ENCODE measurements at regions not wholly inside any gene's neighbourhood (a gene's known extent, or its start where the extent isn't known, plus 50 kb on each side); places are given as distances from the start of the nearest gene placed in this dataset.
"Not testable (repeated sequence)": the region's sequence is repeated elsewhere in the genome, so short reads cannot be mapped to it uniquely, and the experiment has no call there.

DNA sequence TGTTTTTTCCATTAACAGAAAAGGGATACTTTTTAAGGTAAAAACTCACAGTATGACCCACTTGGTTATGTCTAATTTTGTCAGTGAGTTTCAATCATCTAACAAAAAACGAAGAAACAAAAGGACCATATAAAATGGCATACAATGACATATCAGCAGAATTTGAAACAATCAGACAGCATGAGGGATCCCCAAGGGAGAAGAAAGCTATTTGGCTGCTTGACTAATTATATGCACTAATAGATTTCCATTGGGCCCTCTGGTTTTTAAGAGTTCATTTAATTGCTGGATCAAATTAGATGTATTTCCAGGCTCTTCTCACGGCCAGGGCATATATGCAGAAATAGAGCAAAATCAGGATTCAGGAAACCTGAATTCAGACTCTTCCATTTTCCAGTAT lies 376.4 kb upstream of the GBE1 start:
- DNase-seq: no peak

DNA sequence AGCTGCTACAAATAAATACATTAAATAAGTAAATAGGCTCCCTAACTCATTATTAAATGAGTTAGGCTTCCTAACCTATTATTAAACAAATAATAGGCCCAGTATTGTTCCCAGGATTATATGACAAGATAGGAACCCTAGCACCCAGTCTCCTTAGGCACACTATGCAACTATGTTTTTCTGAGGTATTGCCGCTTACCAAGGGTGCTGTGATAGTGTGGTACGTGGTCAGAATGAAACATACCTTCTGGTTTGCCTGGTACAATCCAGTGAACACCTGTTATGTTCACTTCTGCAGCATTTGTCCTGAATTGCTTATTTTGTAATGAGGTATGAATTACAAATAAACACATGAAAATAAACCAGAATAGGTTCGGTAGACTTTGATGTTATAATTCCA lies 375.6 kb upstream of the GBE1 start:
- DNase-seq: no peak

DNA sequence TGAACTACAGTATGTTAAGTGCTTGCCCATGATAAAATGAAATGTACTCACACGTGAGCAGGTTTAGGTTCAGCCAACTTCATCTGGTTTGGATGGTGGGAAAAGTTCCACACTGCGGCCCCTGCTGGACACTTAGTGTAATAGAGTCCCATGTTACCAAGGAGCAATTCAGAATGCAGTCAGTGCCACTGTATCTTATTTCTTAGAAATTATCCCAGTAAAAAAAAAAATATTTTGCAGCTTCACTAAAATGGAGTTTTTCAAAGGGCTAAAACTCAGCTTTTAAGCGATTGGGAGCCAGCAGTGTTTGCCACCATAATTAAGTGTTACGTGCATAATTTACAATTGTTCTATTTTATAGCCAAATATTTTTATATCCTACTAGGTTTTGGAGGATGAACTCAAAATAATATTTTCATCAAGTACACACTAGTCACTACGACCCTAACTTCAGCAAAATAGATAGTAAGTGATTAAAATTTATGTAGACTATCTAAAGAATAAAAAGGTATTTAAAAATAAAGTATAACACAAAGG lies 371.7 kb upstream of the GBE1 start:
- DNase-seq: peak; percentile 55

DNA sequence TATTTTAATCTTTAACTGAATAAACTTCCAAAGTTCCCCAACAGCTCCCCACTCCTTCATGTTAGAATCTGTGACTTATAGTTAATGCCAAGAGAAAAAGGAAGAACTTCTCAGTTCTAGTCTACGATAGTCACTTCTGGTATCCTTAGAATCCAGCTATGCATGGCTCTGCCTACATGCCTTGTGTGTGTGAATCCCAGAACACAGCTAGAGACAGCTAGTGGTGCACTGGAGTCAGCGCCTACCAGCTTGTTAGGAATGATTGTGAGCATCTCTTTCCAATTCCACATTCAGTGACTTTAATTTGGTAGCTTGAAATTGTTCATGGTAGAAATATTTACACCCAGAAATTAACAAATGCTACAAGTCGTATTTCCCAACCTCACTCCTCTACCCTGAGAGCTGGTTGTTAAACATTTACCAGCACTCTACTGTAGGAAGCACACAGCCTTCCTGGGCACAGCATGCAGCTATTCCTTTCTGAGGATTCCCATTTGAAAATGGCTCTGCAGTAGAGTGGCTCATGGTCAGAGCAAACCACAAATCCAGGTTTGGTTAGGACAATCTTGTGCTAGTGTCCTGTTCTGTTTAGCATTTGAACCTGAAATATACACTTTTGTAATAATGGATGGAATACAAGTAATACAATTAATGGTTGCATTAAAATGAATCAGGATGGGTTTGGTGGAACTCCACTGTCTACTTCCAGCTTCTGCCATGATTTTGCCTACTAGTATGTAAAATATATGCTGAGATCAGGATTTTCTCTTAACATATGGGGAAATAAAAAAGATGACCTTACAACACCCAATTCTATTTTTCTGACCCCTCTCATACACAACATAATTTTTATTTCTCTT lies 371.0 kb upstream of the GBE1 start:
- DNase-seq: no peak

DNA sequence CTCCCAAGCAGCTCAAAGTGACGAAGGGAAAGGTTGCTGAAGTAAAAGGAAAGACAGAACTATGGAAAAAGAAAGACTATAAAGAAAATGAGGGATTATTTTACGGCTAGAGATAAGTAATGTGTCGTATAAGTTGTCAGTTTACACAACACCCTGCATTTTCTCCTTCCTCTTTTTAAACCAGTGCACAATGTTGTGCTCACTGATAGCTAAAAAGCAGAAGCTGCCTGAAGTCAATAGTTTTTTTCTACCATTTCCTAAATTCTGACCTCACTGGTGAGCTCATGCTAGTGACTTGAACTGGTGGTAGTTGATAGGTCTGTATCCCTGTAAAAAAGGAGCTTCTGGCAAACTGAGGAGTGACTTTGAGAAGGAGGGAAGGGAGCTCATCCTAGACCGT lies 368.6 kb upstream of the GBE1 start:
- no peak for DNase-seq

DNA sequence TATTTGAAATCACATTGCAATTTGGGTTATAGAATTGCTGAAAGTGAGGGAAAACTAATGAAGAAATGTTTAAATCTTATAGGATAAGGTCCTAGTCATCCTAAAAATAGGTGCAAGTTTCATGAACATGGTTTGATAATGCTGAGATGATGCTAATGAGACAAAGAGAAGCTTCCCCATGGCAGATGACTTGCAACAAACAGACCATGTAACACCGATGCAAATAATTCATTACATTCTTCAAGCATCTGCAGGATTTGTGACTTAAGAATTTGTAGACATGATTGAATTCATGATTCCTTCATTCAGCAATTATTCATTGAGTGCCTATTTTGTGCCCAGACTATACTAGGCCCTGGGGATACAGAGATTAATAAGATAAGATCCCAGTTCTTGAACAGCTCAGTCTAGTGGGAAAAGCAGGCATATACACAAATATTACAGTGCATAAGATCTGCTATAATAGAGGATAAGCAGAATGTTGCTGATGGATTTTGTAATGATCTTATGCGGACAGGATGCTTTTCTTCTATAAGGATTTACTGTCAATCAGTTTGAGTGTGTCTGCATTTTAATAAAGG lies 367.9 kb upstream of the GBE1 start:
- no peak for DNase-seq

DNA sequence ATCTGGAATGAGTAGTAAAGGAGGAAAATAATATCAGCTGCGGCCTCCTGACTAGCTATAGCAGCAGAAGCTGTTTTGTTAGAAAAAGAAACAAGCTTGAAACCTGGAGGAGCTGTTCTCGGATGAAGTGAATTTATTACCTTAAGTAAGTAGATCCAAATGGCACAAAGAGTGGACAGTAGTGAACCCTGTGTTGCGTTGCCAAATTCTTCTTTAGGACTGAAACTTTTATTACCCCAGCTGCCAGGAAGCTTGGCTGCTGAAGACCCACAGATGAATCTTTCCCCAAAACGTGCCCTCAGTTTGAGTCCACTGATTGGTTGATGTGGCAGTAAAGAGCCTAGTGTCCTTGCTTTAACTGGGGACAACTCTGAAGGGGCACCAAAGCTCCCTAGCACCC lies 366.8 kb upstream of the GBE1 start:
- DNase-seq: no peak

DNA sequence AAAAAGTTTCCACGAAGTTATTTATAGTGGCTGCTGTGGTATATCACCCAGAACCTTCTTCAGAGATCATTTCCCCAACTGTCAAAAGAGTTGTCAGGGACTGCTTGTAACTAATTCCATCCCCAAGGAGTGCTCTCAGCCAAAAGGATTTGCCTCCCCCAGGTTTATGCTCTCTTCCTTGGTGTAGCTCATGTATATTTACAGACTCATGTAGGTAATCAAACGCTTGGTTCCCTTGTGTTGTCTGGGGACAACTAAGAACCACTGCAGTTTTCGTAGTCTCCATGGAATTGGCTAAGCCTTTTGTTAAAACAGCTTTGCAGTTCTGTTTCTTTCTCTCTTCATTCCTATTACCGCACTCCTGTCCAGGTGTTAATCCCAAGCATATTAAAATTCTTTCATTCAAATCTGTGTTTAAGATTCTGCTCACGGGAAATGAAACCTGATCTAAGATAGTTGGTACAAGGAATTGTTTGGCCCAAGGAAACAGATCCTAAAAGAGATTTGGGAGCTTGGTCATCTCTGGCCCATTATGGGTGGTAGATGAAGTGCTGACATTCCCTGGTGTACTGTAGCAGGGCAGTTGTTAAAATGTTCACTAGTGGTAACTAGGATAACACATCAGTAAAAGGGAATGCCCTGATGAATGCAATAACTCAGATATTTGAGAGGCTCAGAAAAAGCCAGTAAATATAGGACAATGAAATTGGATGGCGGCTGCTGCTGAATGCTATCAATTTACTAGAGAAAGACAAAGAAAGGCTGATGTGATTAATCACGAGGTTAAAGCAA lies 361.3 kb upstream of the GBE1 start:
- DNase-seq: no peak

DNA sequence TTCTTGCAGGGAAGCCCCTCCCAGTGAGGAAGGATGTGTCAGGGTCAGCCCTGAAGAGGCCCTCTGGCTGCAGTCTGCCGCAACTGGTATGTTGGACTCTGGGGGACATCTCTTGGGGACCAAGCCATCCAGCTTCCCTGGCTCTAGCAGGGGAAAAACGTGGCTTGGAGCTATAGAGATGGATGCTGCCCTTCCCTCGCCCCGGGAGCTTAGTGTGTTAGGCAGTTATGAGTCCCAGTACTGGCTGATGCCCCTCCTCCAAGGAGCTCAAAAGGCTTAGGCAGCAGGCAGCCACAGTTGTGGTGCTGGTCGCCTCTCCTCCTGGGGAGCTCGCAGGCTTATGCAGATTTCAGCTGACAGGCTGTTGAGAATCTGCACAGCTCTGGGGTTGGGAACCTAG lies 353.1 kb upstream of the GBE1 start:
- DNase-seq: no peak

DNA sequence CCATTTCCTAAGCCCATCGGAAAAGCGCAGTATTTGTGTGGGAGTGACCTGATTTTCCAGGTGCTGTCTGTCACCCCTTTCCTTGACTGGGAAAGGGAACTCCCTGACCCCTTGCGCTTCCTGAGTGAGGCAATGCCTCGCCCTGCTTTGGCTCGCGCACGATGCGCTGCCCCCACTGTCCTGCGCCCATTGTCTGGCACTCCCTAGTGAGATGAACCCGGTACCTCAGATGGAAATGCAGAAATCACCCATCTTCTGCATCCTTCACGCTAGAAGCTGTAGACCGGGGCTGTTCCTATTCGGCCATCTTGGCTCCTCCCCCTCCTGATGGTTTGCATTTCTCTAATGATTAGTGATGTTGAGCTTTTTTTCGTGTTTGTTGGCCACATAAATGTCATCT lies 349.3 kb upstream of the GBE1 start:
- not testable (repeated sequence) for DNase-seq

DNA sequence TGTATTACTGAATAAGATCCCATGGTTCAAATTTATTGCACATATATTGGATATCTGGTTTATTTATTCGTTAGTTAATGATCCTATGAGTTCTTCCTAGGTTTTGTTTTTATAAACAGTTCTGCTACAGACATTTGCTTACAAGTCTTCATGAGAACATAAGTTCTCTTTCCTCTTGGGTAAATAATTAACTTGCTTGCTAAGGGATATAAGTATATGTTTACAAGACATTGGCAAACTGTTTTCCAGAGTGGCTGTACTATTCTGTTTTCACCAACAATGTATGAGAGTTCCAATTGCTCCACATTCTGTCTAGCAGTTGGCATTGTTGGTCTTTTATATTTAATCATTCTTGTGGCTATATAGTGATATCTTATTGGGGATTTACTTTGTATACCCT lies 341.8 kb upstream of the GBE1 start:
- DNase-seq: no peak

DNA sequence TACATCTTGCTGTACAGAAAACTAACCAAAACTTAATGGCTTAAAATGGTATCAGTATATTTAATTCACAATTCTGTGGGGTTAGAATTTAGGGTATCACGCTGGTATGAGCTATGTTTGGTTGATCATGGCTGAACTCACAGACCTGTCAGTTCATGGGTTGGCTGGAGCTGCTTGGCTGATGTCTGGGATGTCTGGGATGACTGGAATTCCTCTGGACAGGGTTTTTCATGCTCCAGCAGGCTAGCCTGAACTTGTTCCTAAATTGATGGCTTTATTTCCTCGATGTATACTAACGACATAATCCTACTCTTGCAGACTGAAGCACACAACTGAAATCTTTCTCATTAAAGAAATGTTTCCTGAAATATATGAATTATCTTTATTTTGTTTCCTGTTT lies 338.9 kb upstream of the GBE1 start:
- DNase-seq: peak; percentile 34

DNA sequence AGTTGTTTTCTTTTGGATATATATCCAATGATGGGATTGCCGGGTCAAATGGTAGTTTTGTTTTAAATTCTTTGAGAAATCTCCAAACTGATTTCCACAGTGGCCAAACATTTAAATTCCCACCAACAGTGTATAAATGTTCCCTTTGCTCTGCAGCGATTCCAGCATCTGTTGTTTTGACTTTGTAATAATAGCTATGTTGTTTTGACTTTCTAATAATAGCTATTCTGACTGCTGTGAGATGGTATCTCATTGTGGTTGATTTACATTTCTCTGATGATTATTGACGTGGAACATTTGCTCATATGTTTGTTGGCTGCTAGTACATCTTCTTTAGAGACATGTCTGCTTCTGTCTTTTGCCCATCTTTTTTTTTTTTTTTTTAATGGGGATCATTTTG lies 332.2 kb upstream of the GBE1 start:
- no peak for DNase-seq

DNA sequence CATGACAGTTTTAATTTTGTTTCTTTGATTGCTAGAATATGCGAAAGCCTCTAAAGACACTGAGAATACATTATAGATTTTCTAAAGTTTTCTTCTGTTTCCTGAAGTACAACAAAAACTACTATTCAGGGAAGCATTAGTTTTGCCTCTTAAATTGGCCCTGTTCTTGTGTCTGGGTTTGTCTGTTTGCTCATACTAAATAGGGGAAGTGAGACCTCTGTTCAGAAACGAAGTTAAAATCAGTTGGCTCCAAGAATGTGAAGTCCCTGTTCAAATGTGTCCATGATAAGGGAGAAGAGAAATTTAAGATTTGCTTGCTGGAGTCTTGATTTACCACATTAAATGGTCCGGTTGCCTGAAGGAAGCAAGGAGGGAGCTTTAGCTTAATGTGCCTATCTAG lies 327.3 kb upstream of the GBE1 start:
- no peak for DNase-seq

DNA sequence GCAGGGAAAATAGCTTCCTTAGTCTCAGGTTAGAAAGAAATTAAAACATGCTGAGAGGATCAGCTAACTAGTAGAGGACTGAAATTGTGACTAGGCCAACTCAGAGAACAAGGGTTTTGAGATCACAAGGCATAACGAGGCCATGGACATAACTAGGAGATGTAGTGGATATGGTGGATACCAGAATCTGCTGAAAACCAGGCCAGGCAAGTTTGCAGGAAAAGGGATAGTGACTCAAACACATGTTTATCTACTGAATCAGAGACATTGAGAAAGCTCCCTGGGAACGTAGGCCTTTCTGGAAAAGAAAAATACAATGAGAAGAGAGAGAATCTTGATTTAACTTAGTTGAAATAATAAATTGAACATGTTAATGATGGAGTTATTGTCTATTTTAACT lies 326.5 kb upstream of the GBE1 start:
- DNase-seq: peak; percentile 88

DNA sequence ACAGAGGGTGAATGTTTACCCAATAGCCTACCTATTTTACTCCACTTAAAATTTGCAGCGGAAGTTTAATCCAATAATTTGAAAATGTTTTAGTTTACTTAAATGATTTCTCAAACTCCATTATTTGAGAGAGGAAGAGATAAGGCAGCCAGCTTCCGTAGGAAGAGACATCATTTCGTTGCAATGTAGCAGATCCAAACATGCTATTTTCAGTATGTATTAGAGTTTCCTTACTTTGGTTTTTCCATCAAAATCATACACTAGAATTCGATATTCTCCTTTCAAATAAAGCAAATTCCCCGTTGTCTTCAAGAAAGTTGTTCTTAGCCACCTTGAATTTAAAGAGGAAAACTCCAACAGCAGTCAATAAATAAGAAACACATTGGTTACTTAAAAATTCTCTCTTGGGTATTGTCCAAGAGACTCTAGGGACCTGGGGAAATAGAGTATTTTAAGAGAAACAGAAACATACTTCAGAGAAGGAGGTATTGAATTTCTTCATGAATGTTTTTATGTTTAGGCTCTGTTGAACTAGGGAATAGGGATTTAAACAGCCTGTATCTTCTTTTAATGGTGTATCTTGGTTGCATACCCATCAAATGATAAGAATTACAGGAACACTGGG lies 324.5 kb upstream of the GBE1 start:
- peak; percentile 13 for DNase-seq

DNA sequence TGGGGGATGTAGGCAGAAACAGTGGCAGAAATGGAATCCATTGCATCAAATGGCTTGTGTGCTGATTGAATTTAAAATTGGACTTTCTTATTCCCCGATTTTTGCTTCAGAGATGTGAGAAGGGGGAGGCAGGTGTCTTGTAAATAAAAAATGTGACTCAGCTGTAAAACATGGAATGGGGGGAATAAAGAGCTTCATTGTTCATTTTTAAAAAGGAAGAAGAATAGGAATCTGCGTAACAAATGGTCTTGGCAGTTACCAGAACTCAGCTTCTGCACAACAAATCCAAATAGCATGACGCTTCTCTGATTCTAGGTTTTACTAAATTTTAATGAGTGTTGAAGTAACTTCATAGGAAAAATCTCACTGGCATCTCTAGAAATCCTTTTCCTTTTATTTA lies 323.9 kb upstream of the GBE1 start:
- DNase-seq: no peak

DNA sequence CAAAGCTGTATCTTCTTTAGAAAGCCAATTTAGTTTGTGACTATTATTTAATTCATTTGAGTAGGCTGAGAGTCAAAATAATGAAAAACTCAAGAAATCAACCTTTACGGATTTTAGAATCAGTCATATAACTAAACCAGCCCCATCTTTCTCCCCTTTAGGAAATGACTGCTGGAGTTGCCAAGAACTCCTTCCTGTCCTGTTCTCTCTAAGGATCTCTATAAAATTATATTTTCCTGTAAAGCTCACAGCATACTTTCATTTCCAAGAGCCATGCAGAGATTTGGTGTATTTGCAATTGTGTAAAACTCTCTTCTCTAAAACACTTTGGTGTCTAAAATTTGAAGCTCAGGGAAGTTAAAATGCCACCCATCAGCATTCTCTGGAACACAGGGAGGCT lies 323.4 kb upstream of the GBE1 start:
- DNase-seq: no peak

DNA sequence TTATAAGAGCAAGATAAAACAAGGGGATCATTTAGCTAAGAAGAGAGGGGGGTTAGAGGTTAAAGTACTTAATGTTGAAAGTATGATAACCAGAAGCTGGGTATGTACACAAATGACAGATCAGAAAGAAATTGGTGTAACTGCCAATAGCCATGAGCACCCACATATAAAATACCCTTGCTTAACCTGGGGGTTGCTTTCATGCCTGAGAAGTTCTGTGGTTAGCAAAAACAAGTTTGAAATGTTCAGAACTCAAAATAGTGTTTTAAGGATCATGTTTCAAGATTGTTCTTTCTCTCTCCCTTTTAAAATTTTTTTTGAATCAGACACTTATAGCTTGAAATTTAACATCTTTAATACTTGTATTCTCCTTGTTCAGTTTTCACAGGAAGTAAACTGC lies 321.4 kb upstream of the GBE1 start:
- peak; percentile 35 for DNase-seq

DNA sequence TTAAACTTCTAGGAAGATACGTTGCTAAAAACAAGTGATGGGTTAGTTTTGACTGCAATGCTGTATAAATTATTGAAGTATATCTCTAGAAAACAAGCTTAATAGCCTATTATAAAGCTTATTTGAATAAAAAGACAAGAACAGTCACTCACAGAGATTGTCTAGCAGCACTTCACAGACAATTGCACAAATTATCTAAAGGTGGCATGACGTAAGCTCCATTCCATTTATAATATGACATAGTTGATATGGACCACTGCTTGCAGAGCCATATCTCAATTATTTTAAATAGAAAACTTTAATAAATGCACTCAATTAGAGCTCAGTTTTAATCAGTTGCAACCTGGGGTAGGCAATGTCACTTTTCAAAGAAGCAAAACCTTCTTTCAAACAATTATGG lies 319.9 kb upstream of the GBE1 start:
- DNase-seq: no peak

DNA sequence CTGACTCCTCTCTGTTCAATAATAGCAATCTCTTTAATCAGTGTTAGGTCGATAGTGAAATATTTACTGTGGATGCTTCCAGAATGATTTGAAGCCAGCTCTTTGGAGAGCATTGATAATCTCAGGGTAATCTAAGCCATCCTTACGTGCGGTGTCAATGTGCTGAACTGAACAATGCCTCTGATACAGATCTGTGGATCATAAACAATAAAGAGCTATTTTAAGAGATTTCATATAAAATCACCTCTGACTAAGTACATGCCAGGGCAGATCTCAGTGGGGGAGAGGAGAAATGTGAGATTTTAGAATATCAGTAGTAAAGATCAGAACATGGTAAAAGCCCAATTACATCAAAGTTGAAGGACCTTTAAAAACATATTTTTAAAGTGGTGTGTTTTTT lies 319.3 kb upstream of the GBE1 start:
- peak; percentile 31 for DNase-seq

DNA sequence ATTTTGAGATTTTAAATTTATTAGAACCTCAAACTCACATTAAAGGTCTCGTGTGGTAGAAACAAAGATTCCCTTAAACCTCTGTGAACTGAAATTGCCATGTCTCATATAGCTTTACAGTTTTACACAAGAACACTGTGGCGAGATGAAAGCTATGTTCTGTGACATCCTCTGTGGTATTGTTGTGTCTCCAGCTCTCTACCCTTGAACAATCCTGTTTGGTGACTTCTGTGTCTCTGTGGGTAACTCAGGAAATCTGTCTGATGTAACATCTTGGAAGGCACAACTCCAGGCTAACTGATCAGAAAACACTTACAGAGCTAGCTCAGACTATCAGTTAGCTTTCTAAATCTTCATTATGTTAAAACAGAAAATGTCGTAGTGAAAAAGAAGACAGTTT lies 318.8 kb upstream of the GBE1 start:
- DNase-seq: peak; percentile 61

DNA sequence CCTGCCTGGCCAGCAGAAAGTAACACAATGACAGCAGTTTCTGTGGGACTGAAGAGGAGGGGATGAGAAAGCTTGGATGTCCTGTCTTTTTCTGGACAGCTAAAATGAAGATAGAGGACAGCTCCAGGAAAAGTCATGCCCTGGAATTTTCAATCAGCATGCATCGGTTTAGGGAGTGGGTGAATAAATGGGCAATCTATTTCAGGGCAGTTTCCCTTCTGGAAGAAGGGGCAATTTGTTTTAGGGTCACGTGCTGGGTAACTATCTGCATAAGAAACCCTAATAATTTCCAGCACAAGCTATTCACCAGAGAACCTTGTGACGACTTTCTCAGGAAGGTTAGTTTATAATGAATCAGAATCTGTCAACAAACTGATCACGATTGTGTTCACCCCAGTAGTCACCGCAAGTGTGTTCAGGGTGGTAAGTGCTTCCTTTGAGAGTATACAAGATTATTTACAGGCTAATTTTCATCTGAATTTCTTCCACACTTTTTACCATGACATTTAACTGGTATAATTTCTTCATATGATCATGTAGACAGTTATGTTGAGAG lies 318.0 kb upstream of the GBE1 start:
- DNase-seq: no peak
